Natural killer cell treated with Interleukin-12 subunit alpha and Interleukin-12 subunit beta and Interleukin-15 and Interleukin-18, amount 100 ng/mL, for 72 hours (primary cell): ENCODE measurements at regions not wholly inside any gene's neighbourhood (a gene's known extent, or its start where the extent isn't known, plus 50 kb on each side); places are given as distances from the start of the nearest gene placed in this dataset.

Source experiments
- ATAC-seq, 2 donors: fragments of 150-1000 bp; cut with Tn5 transposase in 1 of 2; sonication (Bioruptor Pico), chemical (Tn5 transposase) in 1 of 2; 2 replicates each; pipeline ENCODE4 v1.10.0; 2021
- DNase-seq: peaks from one replicate; pipeline ENCODE4 v3.0.0; 2022; ENCODE audit warnings: low spot score
- H3K27ac Mint-ChIP-seq, 2 donors: 1 replicate in 1 of 2; 2 replicates in 1 of 2; pipeline ENCODE4 v1.8.0; 2022; ENCODE audit warnings: mixed read lengths in 2 of 2, mild to moderate bottlenecking in 1 of 2, moderate library complexity in 1 of 2
- H3K27me3 Mint-ChIP-seq, 2 donors: 1 replicate in 1 of 2; 2 replicates in 1 of 2; pipeline ENCODE4 v1.8.0; 2022; ENCODE audit warnings: mixed read lengths in 2 of 2
- H3K36me3 Mint-ChIP-seq: one replicate; pipeline ENCODE4 v1.8.0; 2022; ENCODE audit warnings: mixed read lengths
- H3K4me1 Mint-ChIP-seq, 2 donors: 1 replicate in 1 of 2; 2 replicates in 1 of 2; pipeline ENCODE4 v1.8.0; 2022; ENCODE audit warnings: low read depth in 2 of 2, mixed read lengths in 2 of 2, mild to moderate bottlenecking in 1 of 2
- H3K4me3 Mint-ChIP-seq: one replicate; pipeline ENCODE4 v1.8.0; 2022; ENCODE audit warnings: mixed read lengths
- H3K9me3 Mint-ChIP-seq: 2 replicates; pipeline ENCODE4 v1.8.0; 2022; ENCODE audit warnings: mixed read lengths

DNA sequence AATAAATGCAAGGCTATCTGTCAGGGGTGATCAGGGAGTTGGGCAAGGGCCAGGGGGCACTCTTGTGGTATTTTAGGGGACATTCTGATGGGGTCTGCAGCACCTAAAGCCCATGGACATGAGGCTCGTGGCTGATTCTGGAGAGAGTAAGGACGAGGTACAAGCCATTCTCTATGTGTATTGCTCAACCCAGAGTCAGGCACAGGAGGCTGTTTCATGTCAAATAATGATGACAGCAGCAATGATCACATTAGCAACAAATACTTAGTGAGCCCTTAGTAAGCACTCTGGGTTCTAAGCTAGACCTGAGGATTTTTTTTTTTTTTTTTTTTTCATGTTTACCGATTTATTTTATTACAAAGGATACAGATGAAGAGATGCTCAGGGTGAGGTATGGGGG, 83.5 kb upstream of the THY1 start:
- no peaks in the 10 kb centered on the region for H3K9me3 Mint-ChIP-seq
- no peaks in the 10 kb centered on the region for H3K36me3 Mint-ChIP-seq
- no peak for DNase-seq
- H3K27me3 Mint-ChIP-seq = peaks cover 0 to 4% of the 10 kb centered on the region in 2 donors
- H3K27ac Mint-ChIP-seq = no peak overlapping the region
- H3K4me1 Mint-ChIP-seq = peaks cover 5 to 9% of the 10 kb centered on the region in 2 donors
- H3K4me3 Mint-ChIP-seq = no peak overlapping the region
- ATAC-seq = no peak

DNA sequence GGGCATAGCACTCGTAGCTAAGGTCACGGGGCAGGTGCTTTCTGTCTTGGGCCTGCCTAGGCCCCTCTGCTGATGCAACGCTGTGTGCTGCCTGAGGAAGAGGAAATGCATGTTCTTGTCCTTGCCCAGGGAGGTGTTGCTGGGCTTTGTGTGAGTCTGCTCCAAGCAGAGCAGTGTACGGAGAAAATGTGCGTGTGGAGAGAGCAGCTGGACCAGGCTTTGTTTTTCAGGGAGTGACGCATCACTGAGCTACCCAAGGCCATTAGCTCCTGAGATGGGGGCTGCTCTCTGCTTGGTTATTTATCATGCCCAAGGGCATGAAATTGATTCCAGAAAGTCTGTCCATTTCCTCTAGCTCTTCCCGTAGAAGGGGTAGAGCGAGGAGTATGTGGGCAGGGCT, 82.9 kb upstream of the THY1 start:
- ATAC-seq (no peak), DNase-seq (no peak)
- Mint-ChIP-seq H3K27me3 (peaks cover 0 to 4% of the 10 kb centered on the region in 2 donors), H3K36me3 (no peaks in the 10 kb centered on the region), H3K4me1 (peaks cover 5 to 9% of the 10 kb centered on the region in 2 donors), H3K9me3 (no peaks in the 10 kb centered on the region), H3K4me3 (no peak overlapping the region), H3K27ac (no peak overlapping the region)

DNA sequence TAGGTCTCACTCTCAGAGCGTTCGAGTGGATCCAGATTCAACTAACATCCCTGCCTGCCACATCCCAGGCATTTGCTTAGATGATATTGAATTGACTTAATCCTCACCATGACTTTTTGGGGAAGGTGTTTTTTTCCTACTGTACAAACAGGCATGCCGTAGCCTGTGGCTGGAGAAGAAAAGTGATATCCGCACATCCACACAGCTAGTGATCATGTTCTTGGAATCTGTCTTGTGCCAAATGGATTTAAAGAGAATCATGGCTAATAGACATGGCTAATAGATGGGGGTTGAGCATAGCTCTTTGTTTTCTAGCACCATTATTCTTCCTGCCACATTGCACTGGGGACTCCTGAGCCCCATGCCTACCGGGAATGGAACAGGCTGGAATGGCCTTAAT, 82.1 kb upstream of the THY1 start:
- no peak overlapping the region for H3K27ac Mint-ChIP-seq
- no peaks in the 10 kb centered on the region for H3K36me3 Mint-ChIP-seq
- H3K27me3 Mint-ChIP-seq = peaks cover 7 to 8% of the 10 kb centered on the region in 2 donors
- H3K4me3 Mint-ChIP-seq = no peak overlapping the region
- H3K4me1 Mint-ChIP-seq = peaks cover 2 to 5% of the 10 kb centered on the region in 2 donors
- H3K9me3 Mint-ChIP-seq = no peaks in the 10 kb centered on the region
- DNase-seq (no peak), ATAC-seq (no peak)

DNA sequence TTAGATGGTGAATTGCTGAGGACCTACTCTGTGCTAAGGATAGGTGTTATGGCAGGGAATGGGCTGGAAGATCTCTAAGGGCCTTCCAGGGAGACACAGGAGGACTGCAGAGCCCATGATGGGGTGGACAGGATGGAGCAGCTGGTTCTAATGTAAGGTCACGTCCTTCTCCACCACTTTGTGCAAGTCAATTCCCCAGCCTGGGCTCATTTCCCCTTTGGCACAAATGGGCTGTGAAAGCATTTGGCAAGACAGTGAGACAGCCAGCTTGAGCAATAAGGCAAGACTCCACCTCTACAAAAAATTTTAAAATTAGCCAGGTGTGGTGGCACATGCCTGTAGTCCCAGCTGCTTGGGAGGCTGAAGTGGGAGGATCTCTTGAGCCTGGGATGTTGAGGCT, 81.4 kb upstream of the THY1 start:
- H3K9me3 Mint-ChIP-seq = no peaks in the 10 kb centered on the region
- no peak for DNase-seq
- H3K27ac Mint-ChIP-seq = no peak overlapping the region
- no peaks in the 10 kb centered on the region for H3K4me1 Mint-ChIP-seq
- H3K4me3 Mint-ChIP-seq = no peak overlapping the region
- ATAC-seq = no peak
- H3K36me3 Mint-ChIP-seq = no peaks in the 10 kb centered on the region
- H3K27me3 Mint-ChIP-seq = peaks cover 11 to 12% of the 10 kb centered on the region in 2 donors

DNA sequence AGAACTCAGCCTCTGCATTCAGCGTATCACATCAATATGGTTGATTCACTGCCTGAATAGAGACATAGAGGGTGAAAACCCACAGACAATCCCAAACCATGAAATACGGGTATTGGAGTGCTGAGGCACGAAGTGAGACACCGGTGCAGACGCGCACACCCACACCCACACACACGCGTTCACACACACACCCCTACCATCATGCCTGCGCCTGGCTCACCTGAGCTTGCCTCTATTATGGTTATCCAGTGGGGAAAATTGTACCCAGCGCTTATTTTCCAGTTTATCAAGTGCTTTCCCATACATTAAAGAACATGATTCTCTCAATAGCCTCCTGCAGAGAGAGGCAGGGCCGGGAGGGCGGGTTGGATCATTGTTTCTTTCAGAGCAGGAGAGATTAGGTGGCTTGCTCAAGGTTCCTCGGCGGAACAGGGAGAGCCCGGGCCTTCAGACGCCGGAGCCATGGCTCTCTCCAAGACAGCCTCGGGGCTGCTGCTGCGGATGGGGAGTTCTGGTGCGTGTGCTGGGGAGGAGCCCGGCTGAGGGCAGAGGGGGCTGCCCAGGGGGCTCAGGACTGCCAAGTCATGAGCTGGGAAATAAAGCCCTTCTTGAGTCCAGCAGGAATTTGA, 78.9 kb upstream of the THY1 start:
- Mint-ChIP-seq H3K4me1 (no peaks in the 10 kb centered on the region), H3K36me3 (no peaks in the 10 kb centered on the region), H3K27ac (no peak overlapping the region), H3K9me3 (no peaks in the 10 kb centered on the region), H3K4me3 (no peak overlapping the region), H3K27me3 (peaks cover 19 to 21% of the 10 kb centered on the region in 2 donors)
- no peak for ATAC-seq
- no peak for DNase-seq

DNA sequence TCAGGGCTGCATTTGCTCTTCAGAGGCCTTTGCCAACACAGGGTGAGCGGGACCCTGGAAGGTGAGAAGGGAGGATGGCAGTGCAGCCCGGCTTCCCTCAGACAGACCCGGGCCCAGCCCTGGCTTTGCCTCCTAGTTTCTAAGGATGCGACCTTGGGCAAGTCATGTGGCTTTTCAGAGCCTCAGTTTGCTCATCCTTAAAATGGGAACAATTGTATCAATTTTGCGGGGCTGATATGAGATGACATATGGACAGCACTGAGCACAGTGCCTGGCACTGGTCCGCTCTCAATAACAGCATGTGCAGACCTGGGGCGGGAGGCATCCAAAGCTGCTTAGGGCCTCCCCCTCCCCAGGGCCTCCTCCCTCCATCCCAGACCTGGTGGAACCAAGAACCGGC, 74.7 kb upstream of the THY1 start:
- Mint-ChIP-seq H3K9me3 (no peaks in the 10 kb centered on the region), H3K27me3 (peaks cover 27 to 29% of the 10 kb centered on the region in 2 donors), H3K27ac (no peak overlapping the region), H3K4me3 (no peak overlapping the region), H3K4me1 (no peaks in the 10 kb centered on the region), H3K36me3 (no peaks in the 10 kb centered on the region)
- DNase-seq (no peak), ATAC-seq (no peak)

DNA sequence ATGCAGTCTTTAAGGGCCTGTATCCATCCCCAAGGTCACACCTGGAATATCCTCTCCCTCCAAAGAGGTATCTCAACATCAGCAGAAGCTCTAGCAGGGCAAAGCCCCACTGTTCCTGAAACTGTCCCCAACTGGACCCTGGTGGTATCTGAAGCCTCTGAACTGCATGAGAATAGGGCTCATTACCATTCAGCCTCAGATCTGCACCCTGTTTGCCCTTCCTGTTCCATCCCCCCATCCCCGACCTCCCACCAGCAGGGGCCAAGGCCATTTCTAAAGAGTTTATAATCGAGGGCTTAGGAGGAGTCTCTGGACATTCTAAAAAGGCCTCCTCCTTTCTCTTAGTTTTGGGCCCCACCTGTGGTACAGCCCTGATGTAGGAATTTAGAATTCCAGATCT, 74.0 kb upstream of the THY1 start:
- peaks cover 27 to 29% of the 10 kb centered on the region in 2 donors for H3K27me3 Mint-ChIP-seq
- H3K27ac Mint-ChIP-seq = no peak overlapping the region
- no peaks in the 10 kb centered on the region for H3K9me3 Mint-ChIP-seq
- DNase-seq = no peak
- no peaks in the 10 kb centered on the region for H3K36me3 Mint-ChIP-seq
- no peak for ATAC-seq
- H3K4me1 Mint-ChIP-seq = no peaks in the 10 kb centered on the region
- H3K4me3 Mint-ChIP-seq = no peak overlapping the region

DNA sequence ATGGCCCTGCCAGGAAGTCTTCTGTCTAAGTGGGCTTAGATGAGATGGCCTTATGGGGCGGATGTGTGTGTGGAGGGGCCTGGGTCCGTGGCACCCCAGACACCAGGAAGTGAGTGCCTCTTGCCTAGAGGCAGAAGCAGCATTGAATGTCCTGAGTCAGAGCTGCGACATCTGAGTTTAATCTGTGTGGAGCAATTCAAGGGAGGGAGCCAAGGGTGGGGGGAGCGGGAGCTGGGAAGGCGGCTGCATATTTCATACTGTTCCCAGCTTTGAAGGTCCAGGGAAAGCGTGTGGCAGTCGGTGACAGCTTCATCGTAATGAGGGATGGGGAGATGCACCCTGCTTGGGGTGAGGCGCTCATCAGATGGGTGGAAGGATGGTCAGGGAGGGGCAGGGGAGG, 73.5 kb upstream of the THY1 start:
- Mint-ChIP-seq H3K36me3 (no peaks in the 10 kb centered on the region), H3K27ac (no peak overlapping the region), H3K4me1 (no peaks in the 10 kb centered on the region), H3K27me3 (peaks cover 28 to 29% of the 10 kb centered on the region in 2 donors), H3K4me3 (no peak overlapping the region), H3K9me3 (no peaks in the 10 kb centered on the region)
- DNase-seq (no peak), ATAC-seq (no peak)

DNA sequence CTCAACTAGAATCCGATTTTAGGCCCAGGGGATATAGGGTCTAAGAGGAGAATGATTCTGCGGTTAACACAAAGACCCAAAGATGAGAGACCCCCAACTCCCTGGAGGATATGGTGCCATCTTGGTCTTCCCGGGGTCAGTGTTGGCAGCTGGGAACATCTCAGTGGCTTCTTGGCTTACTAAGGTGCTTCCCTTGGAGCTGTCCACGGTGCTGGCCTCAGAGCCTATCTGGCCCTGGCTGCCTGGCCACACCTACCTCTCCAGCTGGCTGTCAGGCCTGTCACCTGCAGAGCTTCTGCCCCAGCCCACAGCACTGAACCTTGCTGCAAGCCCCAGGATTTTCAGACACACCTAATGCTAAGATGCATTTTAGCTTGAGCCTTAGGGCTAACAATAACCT, 70.7 kb upstream of the THY1 start:
- no peak for ATAC-seq
- no peaks in the 10 kb centered on the region for H3K9me3 Mint-ChIP-seq
- H3K4me3 Mint-ChIP-seq = no peak overlapping the region
- H3K27me3 Mint-ChIP-seq = peaks cover 29 to 33% of the 10 kb centered on the region in 2 donors
- no peak overlapping the region for H3K27ac Mint-ChIP-seq
- no peaks in the 10 kb centered on the region for H3K4me1 Mint-ChIP-seq
- H3K36me3 Mint-ChIP-seq = no peaks in the 10 kb centered on the region
- no peak for DNase-seq

DNA sequence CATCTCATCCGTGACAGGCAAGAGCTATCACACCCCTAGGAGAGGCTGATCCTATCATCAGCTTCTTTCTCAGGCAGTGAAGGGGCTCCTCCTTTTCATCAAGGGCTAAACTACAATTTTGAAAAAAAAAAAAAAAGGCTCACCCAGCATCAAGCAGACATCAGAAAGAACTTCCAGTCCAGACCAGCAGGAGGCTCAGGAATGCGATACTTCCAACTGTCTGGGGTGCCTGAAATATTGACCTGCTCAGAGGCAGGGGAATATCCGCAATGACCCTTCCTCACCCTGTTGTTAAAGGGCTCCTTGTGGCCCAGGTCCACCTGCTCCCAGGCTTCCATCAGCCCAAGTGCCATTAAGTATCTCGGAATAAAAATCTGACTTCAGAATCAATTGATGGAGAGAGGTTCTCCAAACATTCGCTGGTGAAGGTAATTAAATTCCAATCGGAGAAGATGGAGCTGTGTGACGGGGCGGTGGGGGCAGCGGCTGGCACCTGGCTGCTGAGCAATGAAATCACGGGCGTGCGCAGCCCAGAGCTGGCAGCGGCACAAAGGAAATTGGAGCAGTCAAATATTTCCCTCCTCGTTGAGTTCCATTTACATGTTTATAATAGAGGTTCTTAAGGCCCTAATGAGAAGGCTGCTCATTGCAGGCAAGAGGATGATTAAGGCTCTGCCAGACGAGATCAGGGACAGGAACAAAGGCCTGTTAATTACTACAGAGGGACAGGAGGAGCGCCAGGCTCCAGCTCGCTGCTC, 69.0 kb upstream of the THY1 start:
- DNase-seq (no peak), ATAC-seq (no peak)
- Mint-ChIP-seq H3K36me3 (no peaks in the 10 kb centered on the region), H3K9me3 (no peaks in the 10 kb centered on the region), H3K27ac (no peak overlapping the region), H3K27me3 (peaks cover 30 to 33% of the 10 kb centered on the region in 2 donors), H3K4me3 (no peak overlapping the region), H3K4me1 (no peaks in the 10 kb centered on the region)

DNA sequence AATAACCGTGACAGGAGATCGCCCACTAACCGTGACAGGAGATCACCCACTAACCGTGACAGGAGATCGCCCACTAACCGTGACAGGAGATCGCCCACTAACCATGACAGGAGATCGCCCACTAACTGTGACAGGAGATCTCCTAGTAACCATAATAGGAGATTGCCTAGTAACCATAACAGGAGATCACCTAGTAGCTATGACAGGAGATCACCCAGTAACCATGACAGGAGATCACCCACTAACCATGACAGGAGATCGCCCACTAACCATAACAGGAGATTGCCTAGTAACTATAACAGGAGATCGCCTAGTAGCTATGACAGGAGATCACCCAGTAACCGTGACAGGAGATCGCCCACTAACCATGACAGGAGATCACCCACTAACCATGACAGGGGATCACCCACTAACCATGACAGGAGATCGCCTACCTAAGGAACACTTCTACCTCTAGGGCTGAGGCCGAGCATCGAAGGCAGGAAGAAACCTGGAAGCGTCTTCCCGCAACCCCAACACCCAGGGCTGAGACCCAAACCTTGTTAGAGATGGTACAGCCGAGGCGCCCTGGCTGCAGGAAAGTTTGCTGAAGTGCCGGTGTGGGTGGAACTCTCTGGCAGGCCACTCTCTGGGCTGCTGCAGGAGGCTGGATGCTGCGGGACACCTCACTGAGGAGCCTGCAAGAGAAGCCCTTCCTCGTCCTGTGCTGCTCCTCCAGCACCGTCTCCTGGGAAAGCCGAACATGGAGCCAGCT, 67.5 kb upstream of the THY1 start:
- ATAC-seq (no peak), DNase-seq (no peak)
- H3K36me3 Mint-ChIP-seq = no peaks in the 10 kb centered on the region
- H3K9me3 Mint-ChIP-seq = no peaks in the 10 kb centered on the region
- H3K4me3 Mint-ChIP-seq = no peak overlapping the region
- H3K27me3 Mint-ChIP-seq = peaks cover 26 to 37% of the 10 kb centered on the region in 2 donors
- no peak overlapping the region for H3K27ac Mint-ChIP-seq
- no peaks in the 10 kb centered on the region for H3K4me1 Mint-ChIP-seq

DNA sequence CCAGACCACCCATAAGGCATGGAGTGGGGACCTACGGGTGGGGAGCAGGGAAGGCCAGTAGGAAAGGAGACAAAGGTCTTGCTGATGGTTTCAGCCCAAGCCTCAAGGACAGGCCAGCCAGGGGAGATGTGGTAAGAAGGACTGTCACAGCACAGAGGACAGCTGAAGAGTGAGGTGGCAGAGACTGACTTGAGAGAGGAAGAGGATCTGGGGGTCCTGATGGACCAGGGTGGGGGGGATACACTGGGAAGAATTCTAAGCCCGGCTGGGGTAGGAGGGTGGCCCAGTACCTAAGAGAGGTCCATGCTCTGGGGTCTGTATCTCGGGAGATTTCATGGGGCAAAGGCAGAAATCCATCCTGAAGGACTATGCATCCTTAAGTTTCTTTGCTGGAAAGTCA, 66.1 kb upstream of the THY1 start:
- Mint-ChIP-seq H3K4me1 (no peaks in the 10 kb centered on the region), H3K4me3 (no peak overlapping the region), H3K9me3 (no peaks in the 10 kb centered on the region), H3K36me3 (no peaks in the 10 kb centered on the region), H3K27me3 (peaks cover 30 to 39% of the 10 kb centered on the region in 2 donors), H3K27ac (no peak overlapping the region)
- DNase-seq = no peak
- no peak for ATAC-seq

DNA sequence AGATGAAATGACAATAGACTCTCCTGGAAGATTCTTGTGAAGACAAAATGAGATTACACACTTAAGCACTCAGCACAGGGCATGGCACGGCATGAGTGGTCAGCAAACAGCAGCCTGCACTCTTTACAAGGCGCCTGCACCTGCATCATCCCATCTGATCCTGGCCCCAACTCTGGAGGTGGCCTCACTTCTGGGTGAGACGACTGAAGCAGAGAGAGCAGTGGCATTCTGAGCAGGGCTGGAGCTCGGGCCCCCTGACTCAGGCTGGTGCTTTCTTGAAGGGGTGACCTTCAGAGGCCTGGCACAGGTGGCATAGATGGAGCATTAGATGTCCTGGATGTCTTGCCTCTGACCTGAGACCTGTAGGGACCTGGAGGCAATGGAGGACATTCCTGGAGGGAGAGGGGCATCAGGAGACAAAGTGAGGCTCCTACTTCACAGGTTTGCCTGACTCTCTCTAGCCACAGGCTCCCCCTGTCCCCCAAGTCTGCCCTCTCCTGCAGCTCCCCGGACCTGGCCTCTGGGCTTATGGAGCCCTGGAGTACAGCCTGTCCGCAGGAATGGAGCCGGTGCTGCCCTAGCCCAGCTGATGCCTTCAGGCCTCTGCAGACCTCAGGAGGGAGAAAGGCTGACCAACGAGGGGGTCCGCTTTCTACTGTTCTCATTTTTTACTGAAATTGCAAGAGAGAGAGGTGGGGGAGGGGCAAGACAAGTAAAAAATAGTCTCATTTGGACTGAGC, 65.5 kb upstream of the THY1 start:
- Mint-ChIP-seq H3K4me3 (no peak overlapping the region), H3K27ac (no peak overlapping the region), H3K9me3 (no peaks in the 10 kb centered on the region), H3K27me3 (peaks cover 31 to 39% of the 10 kb centered on the region in 2 donors), H3K4me1 (no peaks in the 10 kb centered on the region), H3K36me3 (no peaks in the 10 kb centered on the region)
- ATAC-seq (no peak), DNase-seq (no peak)
